DND-41 (cell line): ENCODE measurements at regions not wholly inside any gene's neighbourhood (a gene's known extent, or its start where the extent isn't known, plus 50 kb on each side); places are given as distances from the start of the nearest gene placed in this dataset.

Source experiments
- EZH2 ChIP-seq: IDR thresholded peaks from 3 replicates; pipeline ENCODE4 v1.6.1; 2012; ENCODE audit warnings: borderline replicate concordance, low read depth, mild to moderate bottlenecking, moderate library complexity, low read length, inconsistent platforms; ENCODE audit not compliant: severe bottlenecking
- TF ChIP-seq, protein P1 (sequence below): IDR thresholded peaks from 2 replicates; pipeline ENCODE4 v1.5.1; 2012; ENCODE audit warnings: borderline replicate concordance, low read length, moderate library complexity, mild to moderate bottlenecking; ENCODE audit not compliant: poor library complexity, severe bottlenecking; ENCODE audit errors: extremely low read depth

- TF ChIP-seq, protein P1, sequence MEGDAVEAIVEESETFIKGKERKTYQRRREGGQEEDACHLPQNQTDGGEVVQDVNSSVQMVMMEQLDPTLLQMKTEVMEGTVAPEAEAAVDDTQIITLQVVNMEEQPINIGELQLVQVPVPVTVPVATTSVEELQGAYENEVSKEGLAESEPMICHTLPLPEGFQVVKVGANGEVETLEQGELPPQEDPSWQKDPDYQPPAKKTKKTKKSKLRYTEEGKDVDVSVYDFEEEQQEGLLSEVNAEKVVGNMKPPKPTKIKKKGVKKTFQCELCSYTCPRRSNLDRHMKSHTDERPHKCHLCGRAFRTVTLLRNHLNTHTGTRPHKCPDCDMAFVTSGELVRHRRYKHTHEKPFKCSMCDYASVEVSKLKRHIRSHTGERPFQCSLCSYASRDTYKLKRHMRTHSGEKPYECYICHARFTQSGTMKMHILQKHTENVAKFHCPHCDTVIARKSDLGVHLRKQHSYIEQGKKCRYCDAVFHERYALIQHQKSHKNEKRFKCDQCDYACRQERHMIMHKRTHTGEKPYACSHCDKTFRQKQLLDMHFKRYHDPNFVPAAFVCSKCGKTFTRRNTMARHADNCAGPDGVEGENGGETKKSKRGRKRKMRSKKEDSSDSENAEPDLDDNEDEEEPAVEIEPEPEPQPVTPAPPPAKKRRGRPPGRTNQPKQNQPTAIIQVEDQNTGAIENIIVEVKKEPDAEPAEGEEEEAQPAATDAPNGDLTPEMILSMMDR = no peak
- TF ChIP-seq EZH2 = no peak
Observed at GRCh38 chr4:30207389-30207788, 512.8 kb upstream of the PCDH7 start.
